Kidney (tissue), 13 donors: ENCODE measurements at regions not wholly inside any gene's neighbourhood (a gene's known extent, or its start where the extent isn't known, plus 50 kb on each side); places are given as distances from the start of the nearest gene placed in this dataset.

Source experiments
- DNase-seq, 5 donors: peaks; one replicate each; pipeline ENCODE4 v3.0.0-alpha.2; 2013 to 2020
- FAIRE-seq: peaks from 2 replicates; lab custom pipeline; 2012; peaks lifted over from hg19 to GRCh38; lab: Jason Lieb, UNC
- H3K27ac ChIP-seq, 2 donors: one replicate each; pipeline ENCODE4 v1.7.0; 2013; ENCODE audit warnings: low read depth in 2 of 2, low read length in 2 of 2, inconsistent platforms in 1 of 2
- H3K27me3 ChIP-seq: one replicate; pipeline ENCODE4 v1.7.1; 2013; ENCODE audit warnings: low read length, inconsistent platforms; ENCODE audit not compliant: control insufficient read depth, insufficient read depth
- H3K36me3 ChIP-seq, 3 donors: one replicate each; pipeline versions ENCODE4 v1.7.0 to v1.7.1; 2013; ENCODE audit warnings: low read length in 3 of 3, control low read depth in 1 of 3, inconsistent platforms in 1 of 3; ENCODE audit not compliant: insufficient read depth in 3 of 3, control insufficient read depth in 2 of 3
- H3K4me1 ChIP-seq, 3 donors: one replicate each; pipeline versions ENCODE4 v1.7.0 to v1.7.1; 2013; ENCODE audit warnings: low read length in 3 of 3, inconsistent platforms in 1 of 3, low read depth in 1 of 3; ENCODE audit not compliant: control insufficient read depth in 2 of 3, insufficient read depth in 2 of 3
- H3K4me3 ChIP-seq, 3 donors: one replicate each; pipeline versions ENCODE4 v1.7.0 to v1.8.1; 2013; ENCODE audit warnings: low read length in 3 of 3, control low read depth in 1 of 3, inconsistent platforms in 1 of 3
- H3K9ac ChIP-seq, 3 donors: one replicate each; pipeline versions ENCODE4 v1.7.0 to v1.7.1; 2013; ENCODE audit warnings: low read length in 3 of 3, control low read depth in 1 of 3, inconsistent platforms in 1 of 3
- H3K9me3 ChIP-seq, 3 donors: one replicate each; pipeline versions ENCODE4 v1.7.0 to v1.7.1; 2013; ENCODE audit warnings: low read length in 3 of 3, control low read depth in 1 of 3, inconsistent platforms in 1 of 3; ENCODE audit not compliant: control insufficient read depth in 2 of 3, insufficient read depth in 1 of 3
- CTCF ChIP-seq: IDR thresholded peaks from 3 replicates; pipeline ENCODE4 v1.5.1; 2012; ENCODE audit warnings: mild to moderate bottlenecking, moderate library complexity, borderline replicate concordance; ENCODE audit not compliant: insufficient read depth; ENCODE audit errors: extremely low read depth
- intact Hi-C: fragments of 100-400 bp; cut with DNase I; formaldehyde crosslinking; loops from one replicate; pipeline ENCODE4 v1.11.1; 2022
- donor health status: control.
- donor health status: control.
- donor health status: control.
- donor health status: control.
- donor health status: control.
- donor health status: DM: yes; HTN: yes; CAD: no.
- donor health status: Normal renal cell carcinoma (clear cell type).

- H3K36me3 ChIP-seq = no peaks in the 10 kb centered on the region
- FAIRE-seq = no peak
- H3K27me3 ChIP-seq = no peaks in the 10 kb centered on the region
- no peak overlapping the region for H3K4me3 ChIP-seq
- H3K9me3 ChIP-seq = no peaks in the 10 kb centered on the region
- H3K4me1 ChIP-seq = no peaks in the 10 kb centered on the region
- intact Hi-C loops = no loop called here
- DNase-seq = no peak
- H3K9ac ChIP-seq = no peak overlapping the region
- TF ChIP-seq CTCF = no peak
- H3K27ac ChIP-seq = no peak overlapping the region
These were observed 561.4 kb downstream of the CDK5RAP2 start for GRCh38 chr9:120018550-120018949.

- Histone ChIP-seq H3K9ac (no peak overlapping the region), H3K27me3 (no peaks in the 10 kb centered on the region), H3K27ac (no peak overlapping the region), H3K36me3 (no peaks in the 10 kb centered on the region), H3K4me1 (no peaks in the 10 kb centered on the region), H3K4me3 (no peak overlapping the region), H3K9me3 (no peaks in the 10 kb centered on the region)
- TF ChIP-seq CTCF = no peak
- DNase-seq = no peak
- no peak for FAIRE-seq
- intact Hi-C loops = no loop called here
These were observed 561.9 kb downstream of the CDK5RAP2 start for GRCh38 chr9:120018037-120018436.

- Histone ChIP-seq H3K9me3 (no peaks in the 10 kb centered on the region), H3K4me1 (no peaks in the 10 kb centered on the region), H3K4me3 (no peak overlapping the region), H3K27me3 (no peaks in the 10 kb centered on the region), H3K27ac (no peak overlapping the region), H3K36me3 (no peaks in the 10 kb centered on the region), H3K9ac (no peak overlapping the region)
- TF ChIP-seq CTCF = no peak
- FAIRE-seq (no peak), DNase-seq (no peak)
- intact Hi-C loops = no loop called here
These were observed 563.7 kb downstream of the CDK5RAP2 start for GRCh38 chr9:120016231-120016630.

GRCh38 chr9:120014796-120015195, 565.2 kb downstream of the CDK5RAP2 start:
- Histone ChIP-seq H3K4me3 (no peak overlapping the region), H3K36me3 (no peaks in the 10 kb centered on the region), H3K27me3 (no peaks in the 10 kb centered on the region), H3K9ac (no peak overlapping the region), H3K9me3 (no peaks in the 10 kb centered on the region), H3K4me1 (no peaks in the 10 kb centered on the region), H3K27ac (no peak overlapping the region)
- intact Hi-C loops = no loop called here
- no peak for FAIRE-seq
- no peak for TF ChIP-seq CTCF
- DNase-seq = no peak
